Mesodermal cell (in vitro differentiated cells): ENCODE measurements at regions not wholly inside any gene's neighbourhood (a gene's known extent, or its start where the extent isn't known, plus 50 kb on each side); places are given as distances from the start of the nearest gene placed in this dataset.

ENCODE experiments used
- H3K27ac ChIP-seq: 2 replicates; pipeline ENCODE4 v1.7.0; 2013; ENCODE audit warnings: mild to moderate bottlenecking, low read depth, low read length, moderate library complexity; ENCODE audit not compliant: severe bottlenecking
- H3K36me3 ChIP-seq: 2 replicates; pipeline ENCODE4 v1.7.1; 2013; ENCODE audit warnings: mild to moderate bottlenecking, low read length, moderate library complexity; ENCODE audit not compliant: control insufficient read depth, insufficient read depth
- H3K4me1 ChIP-seq: one replicate; pipeline ENCODE4 v1.7.1; 2013; ENCODE audit warnings: mild to moderate bottlenecking, low read length; ENCODE audit not compliant: insufficient read depth, control insufficient read depth, poor library complexity, severe bottlenecking
- H3K4me3 ChIP-seq: 2 replicates; pipeline ENCODE4 v1.7.0; 2013; ENCODE audit warnings: low read length, control low read depth, mild to moderate bottlenecking; ENCODE audit not compliant: insufficient read depth, poor library complexity, severe bottlenecking; ENCODE audit errors: extremely low read depth
- H3K9me3 ChIP-seq: 2 replicates; pipeline ENCODE4 v1.7.1; 2013; ENCODE audit warnings: mild to moderate bottlenecking, low read length, moderate library complexity; ENCODE audit not compliant: control insufficient read depth
- WGBS, 2 experiments: methylation state at CpG; one replicate each; pipeline ENCODE4 v1.1.5; 2013; ENCODE audit warnings: missing lambda C conversion rate in 2 of 2; ENCODE audit not compliant: insufficient coverage in 2 of 2; 5-methylcytosine and 5-hydroxymethylcytosine counted together

DNA sequence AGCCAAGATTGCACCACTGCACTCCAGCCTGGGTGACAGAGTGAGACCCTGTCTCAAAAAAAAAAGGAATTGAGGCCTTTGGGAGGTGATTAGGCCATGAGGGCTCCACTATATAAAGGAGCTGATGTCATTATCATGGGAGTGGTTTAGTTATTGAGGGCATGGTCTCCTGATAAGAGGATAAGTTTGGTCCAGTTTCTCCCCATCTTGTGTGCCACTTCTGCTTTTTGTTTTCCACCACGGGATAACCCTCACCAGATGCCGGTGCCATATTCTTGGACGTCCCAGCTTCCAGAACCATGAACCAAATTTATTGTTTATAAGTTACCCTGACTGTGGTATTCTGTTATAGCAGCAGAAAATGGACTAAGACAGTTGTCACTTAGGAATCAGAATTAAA is 125.8 kb downstream of the C1D start:
- Histone ChIP-seq H3K36me3 (no peaks in the 10 kb centered on the region), H3K4me3 (no peak overlapping the region), H3K27ac (no peak overlapping the region), H3K4me1 (no peaks in the 10 kb centered on the region), H3K9me3 (no peaks in the 10 kb centered on the region)
- WGBS, 2 experiments = 100% methylated on average over 1 of the region's 3 CpGs; no CpG with 5 or more reads in 1 of the 2 experiments

DNA sequence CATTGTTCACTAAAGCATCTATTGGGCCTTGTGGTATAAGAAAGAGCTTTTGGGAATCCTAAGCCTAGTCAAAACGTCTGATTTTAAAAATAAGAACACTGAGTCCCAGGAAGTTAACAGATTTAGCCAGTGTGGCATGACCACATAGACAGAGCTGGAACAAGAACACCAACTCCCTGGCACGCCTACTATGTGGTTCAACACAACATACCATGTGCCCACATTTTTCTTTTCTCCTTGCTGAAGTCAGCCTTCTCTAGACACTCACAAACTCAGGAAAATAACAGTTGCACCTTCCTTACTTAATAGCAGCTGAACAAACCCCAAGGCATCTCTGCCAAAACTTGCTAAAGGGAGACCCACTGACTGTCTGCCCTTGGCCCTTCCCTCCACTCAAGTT is 124.8 kb downstream of the C1D start:
- H3K27ac ChIP-seq = no peak overlapping the region
- 73 to 84% methylated on average over 2 of the region's 2 CpGs for WGBS, 2 experiments

DNA sequence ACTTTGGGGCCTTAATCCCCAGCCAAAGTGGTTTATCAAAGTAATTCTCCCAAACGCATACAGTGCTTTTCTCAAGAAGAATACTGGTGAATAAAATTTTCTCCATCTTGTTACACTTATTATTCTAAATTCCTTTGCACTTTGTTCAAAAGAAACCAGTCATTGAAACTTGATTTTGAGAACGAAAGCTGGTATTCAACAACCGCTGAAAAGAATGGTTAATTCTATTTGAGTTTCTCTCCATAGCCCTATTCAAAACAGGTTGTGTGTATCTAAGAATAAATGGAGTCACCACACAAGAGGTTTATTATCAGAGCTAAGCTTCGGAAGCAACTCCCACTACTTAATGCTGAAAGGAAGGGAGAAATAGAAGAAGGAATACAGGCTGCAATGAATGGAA is 117.7 kb downstream of the C1D start:
- Histone ChIP-seq H3K4me1 (no peaks in the 10 kb centered on the region), H3K36me3 (no peaks in the 10 kb centered on the region), H3K4me3 (no peak overlapping the region), H3K9me3 (peaks cover 7% of the 10 kb centered on the region), H3K27ac (no peak overlapping the region)
- 100% methylated on average over 1 of the region's 4 CpGs; no CpG with 5 or more reads in 1 of the 2 experiments for WGBS, 2 experiments

More for the DNA sequence above, 124.8 kb downstream of the C1D start:
- Histone ChIP-seq H3K36me3 (no peaks in the 10 kb centered on the region), H3K4me3 (no peak overlapping the region), H3K9me3 (peaks cover 5% of the 10 kb centered on the region), H3K4me1 (no peaks in the 10 kb centered on the region)

DNA sequence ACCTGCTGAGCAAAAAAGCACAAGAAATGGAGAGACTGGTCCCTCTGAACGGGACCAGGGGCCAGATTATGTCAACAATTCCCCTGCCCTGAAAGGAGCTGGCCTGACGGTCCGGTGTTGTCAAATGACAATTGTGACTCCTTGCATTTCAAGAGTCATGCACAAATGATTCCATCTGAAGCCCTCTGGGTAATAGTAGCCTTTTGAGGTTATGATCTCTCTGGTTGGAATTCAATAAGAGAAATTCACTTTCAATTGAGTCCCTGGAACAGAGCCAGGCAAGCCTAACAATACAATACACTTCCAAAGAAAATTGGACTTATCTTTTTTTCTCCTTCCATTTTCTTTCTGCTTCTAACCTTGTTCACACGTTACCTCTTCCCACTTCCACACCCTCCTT is 116.9 kb downstream of the C1D start:
- WGBS, 2 experiments = 75 to 84% methylated on average over 4 of the region's 4 CpGs
- no peak overlapping the region for H3K4me3 ChIP-seq
- no peaks in the 10 kb centered on the region for H3K4me1 ChIP-seq
- H3K36me3 ChIP-seq = no peaks in the 10 kb centered on the region
- peaks cover 7% of the 10 kb centered on the region for H3K9me3 ChIP-seq
- no peak overlapping the region for H3K27ac ChIP-seq

DNA sequence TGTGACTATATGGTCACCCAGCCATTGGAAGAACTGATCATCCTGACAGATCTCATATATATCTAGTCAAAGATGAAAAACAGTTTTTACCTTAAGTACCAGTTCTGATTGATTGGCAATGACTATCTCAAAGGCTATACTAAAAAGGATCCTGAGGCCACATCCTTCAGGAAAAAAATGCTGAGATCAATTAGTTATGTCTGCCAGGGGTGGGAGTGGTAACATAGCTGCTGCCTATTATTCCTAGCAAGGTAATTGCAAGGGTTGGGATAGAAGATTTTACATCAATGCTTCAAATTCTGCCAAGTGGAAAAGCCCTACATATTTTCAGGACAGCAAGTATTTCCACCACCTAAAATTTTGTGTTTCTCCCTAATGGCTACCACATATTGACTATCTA is 114.7 kb downstream of the C1D start:
- H3K27ac ChIP-seq = no peak overlapping the region
- no peaks in the 10 kb centered on the region for H3K4me1 ChIP-seq
- peaks cover 2% of the 10 kb centered on the region for H3K9me3 ChIP-seq
- H3K4me3 ChIP-seq = no peak overlapping the region
- no peaks in the 10 kb centered on the region for H3K36me3 ChIP-seq

DNA sequence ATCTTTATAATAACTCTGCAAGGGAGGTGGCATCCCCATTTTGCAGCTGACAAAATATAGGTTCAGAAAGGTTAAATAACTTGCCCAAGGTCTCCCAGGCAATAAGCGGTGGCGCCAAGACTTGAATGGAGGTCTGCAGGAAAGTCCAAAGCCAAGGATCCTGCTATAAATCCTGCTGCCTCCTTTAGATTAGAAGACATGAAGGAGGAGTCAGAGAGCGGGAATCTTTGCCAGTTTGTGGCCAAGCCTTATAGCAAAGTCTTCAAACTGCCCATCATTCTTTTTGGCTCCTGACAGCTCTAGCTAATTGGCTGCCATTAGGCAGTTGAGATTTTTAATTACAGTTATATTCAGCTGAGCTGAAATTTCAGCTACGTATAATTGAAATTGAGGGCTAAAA is 114.3 kb downstream of the C1D start:
- Histone ChIP-seq H3K9me3 (no peaks in the 10 kb centered on the region), H3K4me1 (no peaks in the 10 kb centered on the region), H3K27ac (no peak overlapping the region), H3K4me3 (no peak overlapping the region), H3K36me3 (no peaks in the 10 kb centered on the region)
- 82 to 94% methylated on average over 3 to 4 of the region's 4 CpGs for WGBS, 2 experiments

DNA sequence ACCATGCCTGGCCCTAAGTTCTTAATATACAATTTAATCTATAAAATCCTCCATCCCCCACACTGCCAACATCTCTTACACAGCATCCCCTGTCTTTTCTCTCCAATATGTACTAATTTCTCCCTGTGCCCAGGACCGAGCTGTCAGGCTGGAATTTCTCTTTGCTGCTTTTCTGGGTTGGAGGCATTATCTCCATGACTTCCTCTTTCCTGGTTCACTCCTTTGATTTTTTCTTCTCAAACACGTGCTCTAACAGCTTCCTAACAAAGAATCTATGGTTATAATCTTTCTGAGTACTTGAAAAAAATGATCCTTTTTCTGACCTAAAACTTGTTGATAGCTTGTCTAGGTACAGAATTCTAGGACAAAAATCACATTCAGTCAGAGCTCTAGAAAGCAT is 112.8 kb downstream of the C1D start:
- no peaks in the 10 kb centered on the region for H3K4me1 ChIP-seq
- WGBS, 2 experiments = 80 to 89% methylated on average over 1 of the region's 2 CpGs
- no peaks in the 10 kb centered on the region for H3K9me3 ChIP-seq
- no peak overlapping the region for H3K27ac ChIP-seq
- no peak overlapping the region for H3K4me3 ChIP-seq
- no peaks in the 10 kb centered on the region for H3K36me3 ChIP-seq

DNA sequence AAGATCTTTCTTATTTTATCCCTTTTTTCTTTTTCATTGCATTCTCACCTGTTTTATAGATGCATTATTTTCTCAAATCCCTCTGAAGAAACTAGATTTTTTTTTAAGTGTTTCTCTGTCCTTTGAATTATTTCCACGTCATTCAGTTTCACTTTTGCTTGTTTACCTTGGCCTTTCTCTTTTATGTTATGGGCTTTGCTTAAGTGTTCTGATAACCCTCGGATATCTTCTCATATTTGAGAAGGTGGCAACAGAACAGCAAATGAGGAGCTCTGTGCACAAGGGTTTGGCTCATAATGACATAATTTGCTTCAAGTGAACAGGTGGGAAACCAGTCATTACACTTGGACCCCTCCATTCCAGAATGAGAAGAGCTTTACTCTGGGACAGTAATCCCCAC is 111.9 kb downstream of the C1D start:
- Histone ChIP-seq H3K4me1 (no peaks in the 10 kb centered on the region), H3K4me3 (no peak overlapping the region), H3K9me3 (no peaks in the 10 kb centered on the region), H3K27ac (no peak overlapping the region), H3K36me3 (no peaks in the 10 kb centered on the region)
- 90% methylated on average over 2 of the region's 2 CpGs; no CpG with 5 or more reads in 1 of the 2 experiments for WGBS, 2 experiments

DNA sequence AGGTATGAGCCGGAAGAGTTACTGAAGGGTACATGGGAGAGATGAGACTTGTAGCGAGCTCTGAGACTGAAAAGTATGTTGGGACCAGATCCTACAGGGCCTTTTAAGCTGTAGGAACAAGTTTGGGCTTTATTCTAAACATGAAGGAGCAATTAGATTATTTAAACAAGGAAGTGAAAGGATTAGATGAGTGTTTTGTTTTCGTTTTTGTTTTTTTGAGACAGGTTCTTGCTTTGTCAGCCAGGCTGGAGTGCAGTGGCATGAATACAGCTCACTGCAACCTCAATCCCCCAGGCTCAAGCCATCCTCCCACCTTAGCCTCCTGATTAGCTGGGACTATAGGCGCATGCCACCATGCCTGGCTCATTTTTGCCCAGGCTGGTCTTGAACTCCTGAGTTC is 110.7 kb downstream of the C1D start:
- H3K27ac ChIP-seq = no peak overlapping the region
- H3K9me3 ChIP-seq = no peaks in the 10 kb centered on the region
- WGBS, 2 experiments = 77 to 94% methylated on average over 3 of the region's 4 CpGs
- no peak overlapping the region for H3K4me3 ChIP-seq
- no peaks in the 10 kb centered on the region for H3K36me3 ChIP-seq
- no peaks in the 10 kb centered on the region for H3K4me1 ChIP-seq

DNA sequence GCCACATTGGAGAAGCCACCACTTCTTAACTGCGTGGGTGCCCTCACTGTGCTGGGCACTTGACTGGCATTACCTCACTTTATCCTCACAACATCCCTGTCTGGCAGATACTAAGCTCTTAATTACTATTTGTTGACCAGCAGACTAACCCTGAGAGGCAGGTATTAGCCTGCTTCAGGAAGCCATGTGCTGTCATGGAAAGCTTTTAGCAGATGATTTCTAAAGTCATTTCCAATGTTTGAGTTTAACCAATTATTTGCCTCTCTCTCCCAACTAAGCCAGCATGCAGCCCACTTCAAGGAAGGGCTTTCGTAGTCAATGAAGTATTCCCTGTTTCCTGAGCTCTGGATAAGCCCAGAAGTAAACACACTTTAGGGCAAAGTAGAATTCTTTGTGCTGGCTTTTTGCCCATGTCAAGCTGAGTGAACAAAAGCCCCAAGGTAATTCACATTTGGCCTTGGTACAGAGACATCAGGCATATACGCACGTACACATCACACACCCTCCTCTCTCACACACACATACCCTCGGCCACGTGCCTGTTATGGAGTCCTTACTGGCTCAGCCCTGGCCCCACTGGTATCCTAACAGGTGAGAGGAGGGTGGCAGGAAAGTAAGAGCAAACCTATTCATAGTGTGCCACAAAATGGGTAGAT is 108.6 kb downstream of the C1D start:
- H3K9me3 ChIP-seq = no peaks in the 10 kb centered on the region
- WGBS, 2 experiments = 87 to 88% methylated on average over 3 to 6 of the region's 6 CpGs
- H3K36me3 ChIP-seq = no peaks in the 10 kb centered on the region
- H3K4me3 ChIP-seq = no peak overlapping the region
- H3K27ac ChIP-seq = no peak overlapping the region
- no peaks in the 10 kb centered on the region for H3K4me1 ChIP-seq

DNA sequence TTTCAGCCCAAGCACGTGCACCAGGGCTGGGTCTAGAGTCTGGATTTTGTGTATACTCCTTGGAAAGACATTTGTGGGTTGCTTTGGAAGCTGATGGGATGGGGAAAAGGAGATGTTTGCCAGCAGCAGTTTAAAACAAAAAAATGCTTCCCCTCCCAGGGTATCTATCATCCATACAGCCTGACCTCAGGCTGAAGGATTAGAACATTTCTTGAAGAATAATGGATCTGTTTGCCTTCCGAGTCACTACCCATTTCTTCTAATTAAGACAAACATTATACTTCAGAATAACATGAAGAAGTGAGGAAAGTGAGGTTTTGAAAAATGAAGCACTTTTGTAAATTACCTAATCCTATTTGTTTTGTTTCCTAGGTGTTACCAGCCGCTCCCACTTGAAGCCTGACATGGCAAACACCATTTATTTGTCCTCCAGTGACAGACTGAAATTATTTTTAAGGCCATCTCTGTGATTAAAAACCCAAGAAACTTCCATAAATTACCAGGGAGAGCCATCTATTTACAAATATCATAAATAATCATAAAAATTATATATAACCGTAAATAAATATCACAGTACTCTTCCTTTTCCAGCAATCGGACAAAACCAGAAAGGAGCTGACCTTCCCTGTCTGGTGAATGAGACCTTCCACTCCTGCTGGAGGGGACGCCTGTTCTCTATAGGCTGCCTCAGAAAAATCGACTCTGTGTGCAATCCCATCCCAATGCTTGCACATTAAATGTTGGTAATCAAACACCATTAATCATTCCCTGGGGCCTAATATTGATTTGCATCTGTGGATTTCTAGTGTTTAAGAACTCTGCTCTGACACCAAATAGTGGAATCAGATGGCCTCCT is 106.8 kb downstream of the C1D start:
- 92 to 93% methylated on average over 2 to 3 of the region's 7 CpGs for WGBS, 2 experiments
- no peak overlapping the region for H3K27ac ChIP-seq
- no peaks in the 10 kb centered on the region for H3K36me3 ChIP-seq
- no peak overlapping the region for H3K4me3 ChIP-seq
- no peaks in the 10 kb centered on the region for H3K4me1 ChIP-seq
- no peaks in the 10 kb centered on the region for H3K9me3 ChIP-seq
